GM20000 (cell line): ENCODE measurements at regions not wholly inside any gene's neighbourhood (a gene's known extent, or its start where the extent isn't known, plus 50 kb on each side); places are given as distances from the start of the nearest gene placed in this dataset.

ENCODE experiments used
- DNase-seq: peaks from one replicate; pipeline ENCODE4 v3.0.0; 2012; ENCODE audit warnings: low spot score
- TF ChIP-seq, protein P1 (sequence below): IDR thresholded peaks from 2 replicates; pipeline ENCODE4 v1.5.1; 2012; ENCODE audit warnings: mild to moderate bottlenecking, control low read depth; ENCODE audit errors: extremely low read depth, missing control alignments

DNA sequence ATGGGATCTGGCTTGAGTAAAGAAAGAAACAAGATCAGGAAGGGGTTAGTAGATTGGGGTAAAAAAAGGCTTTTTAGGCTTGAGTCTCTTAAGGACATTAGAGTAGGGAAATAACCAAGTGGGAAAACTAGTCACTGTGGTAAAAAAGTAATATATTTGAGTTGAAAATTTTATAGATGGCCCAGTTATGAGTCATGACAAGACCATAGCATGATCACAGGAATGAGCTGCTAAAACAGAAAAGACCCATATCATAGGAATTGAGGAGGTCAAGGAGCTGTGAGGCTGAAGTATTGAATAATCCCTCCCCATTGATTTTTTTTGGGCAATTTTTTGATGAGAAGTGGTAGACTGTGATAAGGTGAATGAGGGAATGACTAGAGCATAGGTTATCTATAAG, 69.2 kb upstream of the TBC1D5 start:
- no peak for DNase-seq
- TF ChIP-seq, protein P1, sequence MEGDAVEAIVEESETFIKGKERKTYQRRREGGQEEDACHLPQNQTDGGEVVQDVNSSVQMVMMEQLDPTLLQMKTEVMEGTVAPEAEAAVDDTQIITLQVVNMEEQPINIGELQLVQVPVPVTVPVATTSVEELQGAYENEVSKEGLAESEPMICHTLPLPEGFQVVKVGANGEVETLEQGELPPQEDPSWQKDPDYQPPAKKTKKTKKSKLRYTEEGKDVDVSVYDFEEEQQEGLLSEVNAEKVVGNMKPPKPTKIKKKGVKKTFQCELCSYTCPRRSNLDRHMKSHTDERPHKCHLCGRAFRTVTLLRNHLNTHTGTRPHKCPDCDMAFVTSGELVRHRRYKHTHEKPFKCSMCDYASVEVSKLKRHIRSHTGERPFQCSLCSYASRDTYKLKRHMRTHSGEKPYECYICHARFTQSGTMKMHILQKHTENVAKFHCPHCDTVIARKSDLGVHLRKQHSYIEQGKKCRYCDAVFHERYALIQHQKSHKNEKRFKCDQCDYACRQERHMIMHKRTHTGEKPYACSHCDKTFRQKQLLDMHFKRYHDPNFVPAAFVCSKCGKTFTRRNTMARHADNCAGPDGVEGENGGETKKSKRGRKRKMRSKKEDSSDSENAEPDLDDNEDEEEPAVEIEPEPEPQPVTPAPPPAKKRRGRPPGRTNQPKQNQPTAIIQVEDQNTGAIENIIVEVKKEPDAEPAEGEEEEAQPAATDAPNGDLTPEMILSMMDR, result no peak

DNA sequence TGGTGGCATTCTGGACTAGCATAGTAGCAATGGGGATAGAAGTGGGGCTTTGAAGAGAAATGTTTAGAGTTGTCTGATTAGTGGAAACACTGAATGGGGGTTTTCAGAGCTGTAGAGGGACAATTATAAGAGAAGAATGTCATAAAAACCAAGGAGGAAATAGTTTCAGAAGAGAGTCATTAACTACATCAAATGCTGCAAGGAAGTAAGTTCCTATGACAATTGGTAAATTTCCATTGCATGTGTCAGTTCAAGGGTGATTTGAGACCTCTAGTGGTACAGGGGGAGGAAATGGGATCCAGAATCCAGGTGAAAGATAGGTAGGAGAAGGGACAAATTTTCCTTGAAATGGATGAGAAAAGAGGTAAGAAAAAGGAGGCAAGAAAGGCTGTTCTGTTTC, 68.3 kb upstream of the TBC1D5 start:
- no peak for DNase-seq
- TF ChIP-seq, protein P1, result no peak

DNA sequence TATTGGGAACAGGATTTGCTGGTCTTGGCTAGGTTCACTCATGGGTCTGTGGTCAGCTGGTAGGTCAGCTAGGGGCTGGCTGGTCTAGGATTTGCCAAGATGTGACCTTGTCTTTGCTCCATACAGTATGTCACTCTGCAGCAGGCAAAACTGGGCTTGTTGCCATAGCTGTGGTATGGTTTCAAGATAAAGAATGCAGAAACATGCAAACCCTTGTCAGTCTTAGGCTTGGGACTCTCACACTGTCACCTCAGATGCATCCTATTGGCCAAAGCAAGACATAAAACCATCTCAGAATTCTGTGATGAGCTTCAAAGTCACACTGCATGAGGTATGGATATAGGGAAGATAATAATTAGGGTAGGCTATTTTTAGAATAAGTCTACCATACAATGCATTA, 66.6 kb upstream of the TBC1D5 start:
- TF ChIP-seq, protein P1, result no peak
- no peak for DNase-seq

DNA sequence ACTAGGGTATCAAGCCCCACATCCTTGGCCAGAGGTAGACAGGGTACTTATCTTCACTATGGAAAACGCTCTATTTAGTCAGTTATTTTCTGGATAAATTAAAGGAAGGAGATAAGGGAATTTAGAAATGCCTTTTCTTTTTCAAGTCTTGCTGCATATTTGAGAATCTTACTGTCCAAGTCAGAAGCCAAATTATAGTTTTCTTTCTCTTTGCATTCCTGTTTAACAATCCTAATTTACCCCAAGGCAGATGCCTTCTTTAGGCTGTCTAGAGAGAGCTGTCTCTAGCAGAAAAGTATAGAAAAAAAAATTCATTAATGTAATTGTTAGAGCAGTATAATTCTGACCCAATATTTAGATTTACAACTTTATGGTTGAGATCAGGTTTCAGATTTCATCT, 64.4 kb upstream of the TBC1D5 start:
- TF ChIP-seq, protein P1, result no peak
- DNase-seq, result no peak

DNA sequence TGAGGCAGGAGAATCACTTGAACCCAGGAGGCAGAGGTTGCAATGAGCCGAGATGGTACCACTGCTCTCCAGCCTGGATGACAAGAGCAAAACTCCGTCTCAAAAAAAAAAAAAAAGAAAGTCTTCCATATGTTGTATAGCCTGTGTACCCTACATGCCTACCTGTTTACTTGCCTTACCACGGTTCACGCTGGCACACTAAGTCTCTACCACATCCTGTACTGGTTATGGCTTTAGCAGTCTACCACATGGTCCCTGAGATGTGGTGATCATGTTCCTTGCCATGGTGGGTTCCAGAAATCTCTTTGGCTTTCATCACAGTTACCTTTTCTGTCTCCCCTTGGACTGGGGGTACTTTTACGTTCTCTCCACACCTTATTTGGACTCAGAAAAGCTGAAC, 63.8 kb upstream of the TBC1D5 start:
- no peak for DNase-seq
- TF ChIP-seq, protein P1, result no peak

DNA sequence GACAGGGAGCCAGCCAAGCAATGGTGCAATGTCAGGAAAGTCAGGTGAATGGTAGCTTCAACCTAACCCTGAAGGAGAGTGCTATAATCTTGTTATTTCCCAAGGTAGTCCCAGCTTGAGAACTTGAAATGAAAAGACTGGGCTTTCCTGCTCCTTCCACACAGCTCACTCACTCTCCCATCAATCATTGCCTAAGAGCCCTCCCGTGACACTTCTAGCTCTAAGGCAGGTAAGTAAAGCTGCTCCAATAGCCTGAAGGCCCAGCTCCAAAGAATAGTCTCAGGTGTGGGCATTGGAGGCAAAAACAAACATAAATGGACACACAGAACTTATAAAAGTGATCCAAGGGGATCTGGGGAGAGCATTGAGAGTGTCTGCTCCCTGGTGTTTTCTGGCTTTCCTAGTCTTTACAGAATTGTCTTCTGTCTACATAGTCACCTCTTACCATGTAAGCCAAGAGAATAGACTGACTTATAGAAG, 63.1 kb upstream of the TBC1D5 start:
- TF ChIP-seq, protein P1, result no peak

DNA sequence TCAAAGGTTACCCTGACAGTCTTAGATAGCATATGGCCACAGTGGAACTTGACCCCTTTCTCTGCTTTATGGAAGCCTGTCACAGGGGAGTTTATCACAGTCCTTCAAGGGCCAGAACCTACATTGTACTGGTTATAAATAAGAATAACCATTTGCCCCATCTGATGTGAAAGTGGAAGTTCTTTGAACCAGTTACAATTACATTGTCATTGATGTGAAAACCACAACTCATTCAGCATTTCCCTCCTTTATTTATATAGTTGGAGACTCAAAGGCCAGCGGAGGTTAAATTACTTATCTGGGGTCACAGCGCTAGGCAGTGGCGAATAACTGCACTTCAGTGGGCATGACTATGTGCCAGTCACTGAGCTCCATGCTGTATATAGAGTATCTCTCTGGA, 60.5 kb upstream of the TBC1D5 start:
- DNase-seq, result no peak
- TF ChIP-seq, protein P1, result no peak

More for the DNA sequence above, 63.1 kb upstream of the TBC1D5 start:
- DNase-seq, result no peak
